Natural killer cell (primary cell): ENCODE measurements at regions not wholly inside any gene's neighbourhood (a gene's known extent, or its start where the extent isn't known, plus 50 kb on each side); places are given as distances from the start of the nearest gene placed in this dataset.

Experiments used
- ATAC-seq, 3 donors: fragments of 150-1000 bp in 2 of 3; fragments of 200-7000 bp in 1 of 3; cut with Tn5 transposase; 1 replicate in 1 of 3; 2 replicates in 2 of 3; pipeline ENCODE4 v1.10.0; 2021; ENCODE audit warnings: mild to moderate bottlenecking in 2 of 3, moderate library complexity in 2 of 3
- DNase-seq, 2 donors: peaks; one replicate each; pipeline versions ENCODE4 v3.0.0 to v3.0.0-alpha.2; 2013 to 2021; ENCODE audit warnings: mixed read lengths in 1 of 2
- H3K27ac ChIP-seq: one replicate; pipeline ENCODE4 v1.5.1; 2013; ENCODE audit warnings: mild to moderate bottlenecking, low read length
- H3K27me3 ChIP-seq: one replicate; pipeline ENCODE4 v1.6.1; 2013; ENCODE audit warnings: low read length; ENCODE audit not compliant: control insufficient read depth, insufficient read depth
- H3K36me3 ChIP-seq: one replicate; pipeline ENCODE4 v1.6.1; 2013; ENCODE audit warnings: low read length; ENCODE audit not compliant: control insufficient read depth, insufficient read depth
- H3K4me1 ChIP-seq: one replicate; pipeline ENCODE4 v1.6.1; 2013; ENCODE audit warnings: low read length; ENCODE audit not compliant: control insufficient read depth, insufficient read depth
- H3K4me3 ChIP-seq: one replicate; pipeline ENCODE4 v1.5.1; 2013; ENCODE audit warnings: low read length
- H3K9me3 ChIP-seq: one replicate; pipeline ENCODE4 v1.6.1; 2013; ENCODE audit warnings: low read length; ENCODE audit not compliant: control insufficient read depth, insufficient read depth
- H3K27ac Mint-ChIP-seq, 2 donors: one replicate each; pipeline ENCODE4 v1.8.0; 2022; ENCODE audit warnings: mild to moderate bottlenecking in 2 of 2, mixed read lengths in 2 of 2, moderate library complexity in 1 of 2
- H3K27me3 Mint-ChIP-seq, 2 donors: one replicate each; pipeline ENCODE4 v1.8.0; 2022; ENCODE audit warnings: low read depth in 2 of 2, mixed read lengths in 2 of 2
- H3K36me3 Mint-ChIP-seq: one replicate; pipeline ENCODE4 v1.8.0; 2022; ENCODE audit warnings: mixed read lengths
- H3K4me1 Mint-ChIP-seq, 2 donors: one replicate each; pipeline ENCODE4 v1.8.0; 2022; ENCODE audit warnings: mixed read lengths in 2 of 2
- H3K4me3 Mint-ChIP-seq: one replicate; pipeline ENCODE4 v1.8.0; 2022; ENCODE audit warnings: mild to moderate bottlenecking, moderate library complexity, mixed read lengths
- H3K9me3 Mint-ChIP-seq, 2 donors: one replicate each; pipeline ENCODE4 v1.8.0; 2022; ENCODE audit warnings: mixed read lengths in 2 of 2
- WGBS: methylation state at CpG from one replicate; pipeline ENCODE4 v1.1.7; 2013; ENCODE audit warnings: missing lambda C conversion rate; ENCODE audit not compliant: insufficient coverage; 5-methylcytosine and 5-hydroxymethylcytosine counted together
- intact Hi-C: fragments of 100-400 bp; cut with micrococcal nuclease; formaldehyde crosslinking; loops from one replicate; pipeline ENCODE4 v1.14.2; 2022
- TF ChIP-seq, protein P1 (sequence below): fragments of 200-600 bp; IDR thresholded peaks from one replicate; pipeline ENCODE4 v1.8.0; 2022; ENCODE audit warnings: antibody characterized with exemption

- no peaks in the 10 kb centered on the region for H3K36me3 Mint-ChIP-seq
- H3K27me3 Mint-ChIP-seq: peaks cover 14 to 52% of the 10 kb centered on the region in 2 donors
- no peaks in the 10 kb centered on the region for H3K9me3 ChIP-seq
- H3K4me3 ChIP-seq: no peak overlapping the region
- no peaks in the 10 kb centered on the region for H3K4me1 ChIP-seq
- no peak for DNase-seq
- no peaks in the 10 kb centered on the region for H3K4me1 Mint-ChIP-seq
- intact Hi-C loops: no loop called here
- TF ChIP-seq, protein P1, sequence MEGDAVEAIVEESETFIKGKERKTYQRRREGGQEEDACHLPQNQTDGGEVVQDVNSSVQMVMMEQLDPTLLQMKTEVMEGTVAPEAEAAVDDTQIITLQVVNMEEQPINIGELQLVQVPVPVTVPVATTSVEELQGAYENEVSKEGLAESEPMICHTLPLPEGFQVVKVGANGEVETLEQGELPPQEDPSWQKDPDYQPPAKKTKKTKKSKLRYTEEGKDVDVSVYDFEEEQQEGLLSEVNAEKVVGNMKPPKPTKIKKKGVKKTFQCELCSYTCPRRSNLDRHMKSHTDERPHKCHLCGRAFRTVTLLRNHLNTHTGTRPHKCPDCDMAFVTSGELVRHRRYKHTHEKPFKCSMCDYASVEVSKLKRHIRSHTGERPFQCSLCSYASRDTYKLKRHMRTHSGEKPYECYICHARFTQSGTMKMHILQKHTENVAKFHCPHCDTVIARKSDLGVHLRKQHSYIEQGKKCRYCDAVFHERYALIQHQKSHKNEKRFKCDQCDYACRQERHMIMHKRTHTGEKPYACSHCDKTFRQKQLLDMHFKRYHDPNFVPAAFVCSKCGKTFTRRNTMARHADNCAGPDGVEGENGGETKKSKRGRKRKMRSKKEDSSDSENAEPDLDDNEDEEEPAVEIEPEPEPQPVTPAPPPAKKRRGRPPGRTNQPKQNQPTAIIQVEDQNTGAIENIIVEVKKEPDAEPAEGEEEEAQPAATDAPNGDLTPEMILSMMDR: no peak
- H3K27me3 ChIP-seq: no peaks in the 10 kb centered on the region
- no peak overlapping the region for H3K4me3 Mint-ChIP-seq
- no peaks in the 10 kb centered on the region for H3K9me3 Mint-ChIP-seq
- no peaks in the 10 kb centered on the region for H3K36me3 ChIP-seq
- WGBS: 78% methylated on average over 11 of the region's 13 CpGs
- no peak overlapping the region for H3K27ac Mint-ChIP-seq
- no peak for ATAC-seq
- H3K27ac ChIP-seq: no peak overlapping the region
These were observed 53.1 kb upstream of the B3GAT1 start for GRCh38 chr11:134464981-134465730.

DNA sequence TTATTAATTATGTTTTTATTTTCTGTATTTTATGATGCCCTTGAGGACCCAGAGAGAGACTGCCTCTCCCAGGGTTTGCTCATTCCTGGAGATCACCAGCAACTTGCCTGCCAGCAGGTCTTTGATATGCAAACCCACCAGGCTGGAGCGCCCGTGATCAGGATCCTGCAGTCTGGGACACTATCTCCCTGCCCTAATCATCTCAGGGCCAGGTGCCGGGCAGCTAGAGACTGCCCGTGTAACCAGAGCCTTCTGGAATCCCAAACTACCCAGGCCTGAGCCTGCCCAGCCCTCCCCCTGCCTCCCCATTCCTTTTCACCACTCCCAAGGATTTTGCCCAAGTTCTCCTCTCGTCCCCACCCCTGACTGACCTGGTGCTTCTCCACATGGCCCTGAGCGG is 52.2 kb upstream of the B3GAT1 start:
- Mint-ChIP-seq H3K27me3 (peaks cover 14 to 57% of the 10 kb centered on the region in 2 donors), H3K9me3 (no peaks in the 10 kb centered on the region), H3K27ac (no peak overlapping the region), H3K4me1 (no peaks in the 10 kb centered on the region), H3K4me3 (no peak overlapping the region), H3K36me3 (no peaks in the 10 kb centered on the region)
- intact Hi-C loops: no loop called here
- Histone ChIP-seq H3K27ac (no peak overlapping the region), H3K4me3 (no peak overlapping the region), H3K36me3 (no peaks in the 10 kb centered on the region), H3K27me3 (no peaks in the 10 kb centered on the region), H3K9me3 (no peaks in the 10 kb centered on the region), H3K4me1 (no peaks in the 10 kb centered on the region)
- ATAC-seq: no peak
- TF ChIP-seq, protein P1: no peak
- 57% methylated on average over 6 of the region's 6 CpGs for WGBS
- DNase-seq: no peak

DNA sequence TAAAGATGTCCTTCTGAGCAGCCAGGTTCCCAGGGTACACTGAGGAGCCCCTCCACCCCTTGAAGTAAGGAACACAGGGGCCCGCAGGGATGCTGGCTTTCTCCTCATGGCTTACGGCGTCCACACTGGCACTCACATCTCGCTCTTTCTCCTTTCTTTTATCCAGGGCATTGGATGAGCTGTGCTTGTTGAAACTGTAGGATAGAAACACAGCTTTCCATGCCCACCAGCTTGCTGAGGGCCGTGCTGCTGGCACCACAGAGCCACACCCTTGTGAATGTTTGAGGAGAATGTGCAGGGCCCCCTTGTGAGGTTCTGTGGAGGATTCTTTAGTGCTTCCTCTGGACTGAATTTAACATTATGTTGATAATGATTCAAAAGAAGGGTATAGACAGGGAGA is 51.7 kb upstream of the B3GAT1 start:
- intact Hi-C loops: no loop called here
- WGBS: 72% methylated on average over 4 of the region's 5 CpGs
- peaks cover 16 to 57% of the 10 kb centered on the region in 2 donors for H3K27me3 Mint-ChIP-seq

More for the DNA sequence above, 51.7 kb upstream of the B3GAT1 start:
- Histone ChIP-seq H3K36me3 (no peaks in the 10 kb centered on the region), H3K9me3 (no peaks in the 10 kb centered on the region), H3K27me3 (no peaks in the 10 kb centered on the region), H3K4me3 (no peak overlapping the region), H3K27ac (no peak overlapping the region), H3K4me1 (no peaks in the 10 kb centered on the region)
- TF ChIP-seq, protein P1: no peak
- DNase-seq (no peak), ATAC-seq (no peak)
- Mint-ChIP-seq H3K36me3 (no peaks in the 10 kb centered on the region), H3K27ac (no peak overlapping the region), H3K9me3 (no peaks in the 10 kb centered on the region), H3K4me3 (no peak overlapping the region), H3K4me1 (no peaks in the 10 kb centered on the region)
